ENCODE measurements at regions not wholly inside any gene's neighbourhood (a gene's known extent, or its start where the extent isn't known, plus 50 kb on each side); places are given as distances from the start of the nearest gene placed in this dataset.
"Not testable (repeated sequence)": the region's sequence is repeated elsewhere in the genome, so short reads cannot be mapped to it uniquely, and the experiment has no call there.

GRCh38 chrX:51151734-51152133 is 180.9 kb upstream of the NUDT10 start:
- no peak for DNase-seq

GRCh38 chrX:51155157-51155556 is 177.5 kb upstream of the NUDT10 start:
- no peak for DNase-seq

- DNase-seq, result no peak
Observed at GRCh38 chrX:51155566-51155965, 177.1 kb upstream of the NUDT10 start.

- no peak for DNase-seq
Observed at GRCh38 chrX:51158231-51158630, 174.4 kb upstream of the NUDT10 start.

- DNase-seq, result not testable (repeated sequence)
Observed at GRCh38 chrX:51159378-51159777, 173.2 kb upstream of the NUDT10 start.

GRCh38 chrX:51163730-51164129 is 168.9 kb upstream of the NUDT10 start:
- no peak for DNase-seq

- not testable (repeated sequence) for DNase-seq
Observed at GRCh38 chrX:51178356-51178900, 154.2 kb upstream of the NUDT10 start.

GRCh38 chrX:51179805-51180204 is 152.8 kb upstream of the NUDT10 start:
- DNase-seq, result not testable (repeated sequence)

- no peak for DNase-seq
Observed at GRCh38 chrX:51182545-51182944, 150.1 kb upstream of the NUDT10 start.

- DNase-seq, result no peak
Observed at GRCh38 chrX:51192104-51192503, 140.5 kb upstream of the NUDT10 start.

- DNase-seq, result no peak
Observed at GRCh38 chrX:51215266-51215665, 117.4 kb upstream of the NUDT10 start.

- DNase-seq, result no peak
Observed at GRCh38 chrX:51215856-51216255, 116.8 kb upstream of the NUDT10 start.

GRCh38 chrX:51242212-51242611 is 90.4 kb upstream of the NUDT10 start:
- no peak for DNase-seq

GRCh38 chrX:51257490-51257889 is 75.1 kb upstream of the NUDT10 start:
- DNase-seq, result no peak

- DNase-seq, result not testable (repeated sequence)
Observed at GRCh38 chrX:51262271-51262670, 70.4 kb upstream of the NUDT10 start.

GRCh38 chrX:51272638-51273037 is 60.0 kb upstream of the NUDT10 start:
- no peak for DNase-seq

- DNase-seq, result no peak
Observed at GRCh38 chrX:51281758-51282318, 50.8 kb upstream of the NUDT10 start.
